ENCODE measurements at regions not wholly inside any gene's neighbourhood (a gene's known extent, or its start where the extent isn't known, plus 50 kb on each side); places are given as distances from the start of the nearest gene placed in this dataset.

DNA sequence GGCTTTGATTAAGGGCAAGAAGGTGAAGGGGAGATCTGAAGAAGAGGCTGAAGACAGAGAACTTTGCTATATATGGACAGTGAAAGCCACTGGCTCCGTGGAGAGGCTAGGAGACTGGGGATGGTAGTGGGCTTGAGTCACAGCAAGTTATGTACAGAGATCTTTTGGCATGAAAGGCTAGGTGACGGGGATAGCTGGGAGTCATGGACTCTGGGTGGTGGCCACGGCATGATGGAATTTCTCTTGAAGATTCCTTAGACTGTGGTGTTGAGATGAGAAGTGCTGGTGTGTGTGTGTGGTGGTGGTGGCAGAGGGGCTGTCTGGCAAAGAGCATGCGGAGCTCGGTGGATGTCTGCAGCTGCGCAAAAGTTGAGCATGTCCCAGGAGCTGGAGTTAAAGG is 120.6 kb upstream of the STC2 start:
- H3K9me3 Mint-ChIP-seq, result peaks cover 0 to 2% (median 0%) of the 10 kb centered on the region in 7 donors
- no peak overlapping the region for H3K9ac ChIP-seq (ENCODE audit: insufficient read depth, low read length, poor library complexity, severe bottlenecking)
- no peak overlapping the region for H3K4me3 ChIP-seq (replicated peaks in 1 of 3; ENCODE audit: low read depth in 2 of 3, low read length in 3 of 3)
- no peaks in the 10 kb centered on the region for H3K36me3 Mint-ChIP-seq
- H3K27ac Mint-ChIP-seq, result no peak overlapping the region
- H3K4me2 ChIP-seq (replicated peaks; ENCODE audit: extremely low read depth, low read length, poor library complexity, severe bottlenecking), result no peak overlapping the region
- peaks cover 0 to 2% (median 0%) of the 10 kb centered on the region in 3 donors for H3K27me3 Mint-ChIP-seq (ENCODE audit: low read depth in 3 of 3)
- H3K9me3 ChIP-seq (replicated peaks in 1 of 2; ENCODE audit: control insufficient read depth in 1 of 2, insufficient read depth in 1 of 2, low read length in 2 of 2), result peaks cover 0 to 4% of the 10 kb centered on the region in 2 donors
- TF ChIP-seq, protein P1, sequence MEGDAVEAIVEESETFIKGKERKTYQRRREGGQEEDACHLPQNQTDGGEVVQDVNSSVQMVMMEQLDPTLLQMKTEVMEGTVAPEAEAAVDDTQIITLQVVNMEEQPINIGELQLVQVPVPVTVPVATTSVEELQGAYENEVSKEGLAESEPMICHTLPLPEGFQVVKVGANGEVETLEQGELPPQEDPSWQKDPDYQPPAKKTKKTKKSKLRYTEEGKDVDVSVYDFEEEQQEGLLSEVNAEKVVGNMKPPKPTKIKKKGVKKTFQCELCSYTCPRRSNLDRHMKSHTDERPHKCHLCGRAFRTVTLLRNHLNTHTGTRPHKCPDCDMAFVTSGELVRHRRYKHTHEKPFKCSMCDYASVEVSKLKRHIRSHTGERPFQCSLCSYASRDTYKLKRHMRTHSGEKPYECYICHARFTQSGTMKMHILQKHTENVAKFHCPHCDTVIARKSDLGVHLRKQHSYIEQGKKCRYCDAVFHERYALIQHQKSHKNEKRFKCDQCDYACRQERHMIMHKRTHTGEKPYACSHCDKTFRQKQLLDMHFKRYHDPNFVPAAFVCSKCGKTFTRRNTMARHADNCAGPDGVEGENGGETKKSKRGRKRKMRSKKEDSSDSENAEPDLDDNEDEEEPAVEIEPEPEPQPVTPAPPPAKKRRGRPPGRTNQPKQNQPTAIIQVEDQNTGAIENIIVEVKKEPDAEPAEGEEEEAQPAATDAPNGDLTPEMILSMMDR (IDR thresholded peaks at IDR 0.05), result no peak
- WGBS (ENCODE audit: insufficient coverage), result 95% methylated on average over 6 of the region's 6 CpGs
- H3K79me2 ChIP-seq (ENCODE audit: insufficient read depth, low read length), result no peaks in the 10 kb centered on the region
- peaks cover 20 to 22% of the 10 kb centered on the region in 2 donors for H3K4me1 ChIP-seq (ENCODE audit: control insufficient read depth in 1 of 2, insufficient read depth in 2 of 2, low read length in 2 of 2)
- H3K27me3 ChIP-seq (ENCODE audit: control insufficient read depth in 2 of 2, insufficient read depth in 2 of 2, low read length in 2 of 2), result peaks cover 0 to 5% of the 10 kb centered on the region in 2 donors
- no peak overlapping the region for H2AFZ ChIP-seq (ENCODE audit: insufficient read depth, low read depth, low read length, poor library complexity, severe bottlenecking)
- DNase-seq, result no peak
- no peaks in the 10 kb centered on the region for H4K20me1 ChIP-seq (ENCODE audit: insufficient read depth, low read length)
- H3K36me3 ChIP-seq (replicated peaks in 1 of 2; ENCODE audit: control insufficient read depth in 1 of 2, insufficient read depth in 2 of 2, low read length in 2 of 2), result no peaks in the 10 kb centered on the region
- no peak overlapping the region for H3K27ac ChIP-seq (ENCODE audit: low read depth in 1 of 2, low read length in 2 of 2)
- peaks cover 23% of the 10 kb centered on the region for H3K4me1 Mint-ChIP-seq
- H3K4me3 Mint-ChIP-seq, result no peak overlapping the region
- intact Hi-C loops (cut with micrococcal nuclease), result no loop called here

- no peak overlapping the region for H3K27ac Mint-ChIP-seq
- TF ChIP-seq, protein P1 (IDR thresholded peaks at IDR 0.05), result no peak
- no CpG with 5 or more reads among the region's 4 CpGs for WGBS (ENCODE audit: insufficient coverage)
Measured at GRCh38 chr5:173443971-173444370, 115.8 kb upstream of the STC2 start.

More at GRCh38 chr5:173443971-173444370, 115.8 kb upstream of the STC2 start:
- H4K20me1 ChIP-seq (ENCODE audit: insufficient read depth, low read length), result no peaks in the 10 kb centered on the region
- no peak for DNase-seq
- H3K4me1 ChIP-seq (ENCODE audit: control insufficient read depth in 1 of 2, insufficient read depth in 2 of 2, low read length in 2 of 2), result no peaks in the 10 kb centered on the region
- intact Hi-C loops (cut with micrococcal nuclease), result no loop called here
- H3K9ac ChIP-seq (ENCODE audit: insufficient read depth, low read length, poor library complexity, severe bottlenecking), result no peak overlapping the region
- no peaks in the 10 kb centered on the region for H3K4me1 Mint-ChIP-seq
- no peak overlapping the region for H3K4me3 ChIP-seq (replicated peaks in 1 of 3; ENCODE audit: low read depth in 2 of 3, low read length in 3 of 3)
- H3K79me2 ChIP-seq (ENCODE audit: insufficient read depth, low read length), result no peaks in the 10 kb centered on the region
- no peak overlapping the region for H3K4me3 Mint-ChIP-seq
- no peak overlapping the region for H2AFZ ChIP-seq (ENCODE audit: insufficient read depth, low read depth, low read length, poor library complexity, severe bottlenecking)
- H3K9me3 Mint-ChIP-seq, result peaks cover 0 to 3% (median 0%) of the 10 kb centered on the region in 7 donors
- H3K27ac ChIP-seq (ENCODE audit: low read depth in 1 of 2, low read length in 2 of 2), result no peak overlapping the region
- peaks cover 0 to 4% of the 10 kb centered on the region in 2 donors for H3K9me3 ChIP-seq (replicated peaks in 1 of 2; ENCODE audit: control insufficient read depth in 1 of 2, insufficient read depth in 1 of 2, low read length in 2 of 2)
- no peaks in the 10 kb centered on the region for H3K36me3 ChIP-seq (replicated peaks in 1 of 2; ENCODE audit: control insufficient read depth in 1 of 2, insufficient read depth in 2 of 2, low read length in 2 of 2)
- H3K4me2 ChIP-seq (replicated peaks; ENCODE audit: extremely low read depth, low read length, poor library complexity, severe bottlenecking), result no peak overlapping the region
- H3K27me3 Mint-ChIP-seq (ENCODE audit: low read depth in 3 of 3), result peaks cover 0 to 11% (median 3%) of the 10 kb centered on the region in 3 donors
- H3K27me3 ChIP-seq (ENCODE audit: control insufficient read depth in 2 of 2, insufficient read depth in 2 of 2, low read length in 2 of 2), result peaks cover 0 to 12% of the 10 kb centered on the region in 2 donors
- no peaks in the 10 kb centered on the region for H3K36me3 Mint-ChIP-seq
